ENCODE measurements at regions not wholly inside any gene's neighbourhood (a gene's known extent, or its start where the extent isn't known, plus 50 kb on each side); places are given as distances from the start of the nearest gene placed in this dataset.
A peak's percentile ranks its signal among the peaks of the same experiment; 100 is the strongest.

GRCh38 chr12:34107781-34108404 is 85.6 kb downstream of the ALG10 start:
- Histone ChIP-seq H3K9me3 (ENCODE audit: control insufficient read depth in 4 of 4, low read length in 3 of 4) (no peaks in the 10 kb centered on the region), H3K4me1 (ENCODE audit: control insufficient read depth in 4 of 4, insufficient read depth in 4 of 4, low read length in 3 of 4) (peaks cover 0 to 7% (median 6%) of the 10 kb centered on the region in 4 donors), H3K27me3 (ENCODE audit: control insufficient read depth in 4 of 4, insufficient read depth in 4 of 4, low read length in 3 of 4) (peaks cover 0 to 4% (median 0%) of the 10 kb centered on the region in 4 donors), H3K27ac (ENCODE audit: low read depth in 1 of 2, low read length in 2 of 2) (no peak overlapping the region), H3K36me3 (ENCODE audit: control insufficient read depth in 4 of 4, insufficient read depth in 3 of 4, low read depth in 1 of 4, low read length in 3 of 4) (no peaks in the 10 kb centered on the region), H3K4me3 (ENCODE audit: low read depth in 1 of 3, low read length in 3 of 3) (peak overlapping the region in 1 of 3 donors; percentile 47), H3K9ac (ENCODE audit: low read depth in 1 of 2, low read length in 2 of 2) (no peak overlapping the region)
- no peak for DNase-seq (ENCODE audit: low spot score)
- TF ChIP-seq TAF1 (conservative IDR thresholded peaks at IDR 0.05) (no peak), YY1 (IDR thresholded peaks at IDR 0.05) (no peak), RXRA (IDR thresholded peaks at IDR 0.05) (no peak), HNF4A (conservative IDR thresholded peaks at IDR 0.05) (no peak), CTCF (IDR thresholded peaks at IDR 0.05; ENCODE audit: low read depth, low read length, missing input control) (no peak), MAX (IDR thresholded peaks at IDR 0.05) (no peak), NR2F2 (IDR thresholded peaks at IDR 0.05) (no peak), ZBTB33 (IDR thresholded peaks at IDR 0.05) (no peak), ATF3 (IDR thresholded peaks at IDR 0.05) (no peak), FOXA1 (IDR thresholded peaks at IDR 0.05) (no peak), FOXA2 (IDR thresholded peaks at IDR 0.05) (no peak), HNF4G (IDR thresholded peaks at IDR 0.05) (no peak)
- 6% methylated on average over 66 of the region's 66 CpGs for WGBS

- no peak overlapping the region for H3K27ac ChIP-seq (ENCODE audit: low read depth in 1 of 2, low read length in 2 of 2)
- WGBS, result 21% methylated on average over 24 of the region's 24 CpGs
- DNase-seq (ENCODE audit: low spot score), result no peak
- peaks cover 0 to 7% (median 6%) of the 10 kb centered on the region in 4 donors for H3K4me1 ChIP-seq (ENCODE audit: control insufficient read depth in 4 of 4, insufficient read depth in 4 of 4, low read length in 3 of 4)
- no peaks in the 10 kb centered on the region for H3K36me3 ChIP-seq (ENCODE audit: control insufficient read depth in 4 of 4, insufficient read depth in 3 of 4, low read depth in 1 of 4, low read length in 3 of 4)
- H3K27me3 ChIP-seq (ENCODE audit: control insufficient read depth in 4 of 4, insufficient read depth in 4 of 4, low read length in 3 of 4), result peaks cover 0 to 4% (median 0%) of the 10 kb centered on the region in 4 donors
- no peak overlapping the region for H3K9ac ChIP-seq (ENCODE audit: low read depth in 1 of 2, low read length in 2 of 2)
- H3K9me3 ChIP-seq (ENCODE audit: control insufficient read depth in 4 of 4, low read length in 3 of 4), result no peaks in the 10 kb centered on the region
- H3K4me3 ChIP-seq (ENCODE audit: low read depth in 1 of 3, low read length in 3 of 3), result peak overlapping the region in 1 of 3 donors; percentile 47
- TF ChIP-seq HNF4G (IDR thresholded peaks at IDR 0.05) (no peak), REST (IDR thresholded peaks at IDR 0.05) (no peak), JUND (IDR thresholded peaks at IDR 0.05) (no peak), NR2F2 (IDR thresholded peaks at IDR 0.05) (no peak), SP1 (IDR thresholded peaks at IDR 0.05) (no peak), ATF3 (IDR thresholded peaks at IDR 0.05) (no peak), CTCF (IDR thresholded peaks at IDR 0.05; ENCODE audit: low read depth, low read length, missing input control) (no peak), YY1 (IDR thresholded peaks at IDR 0.05) (no peak), RXRA (IDR thresholded peaks at IDR 0.05) (no peak), RAD21 (IDR thresholded peaks at IDR 0.05) (no peak), TAF1 (conservative IDR thresholded peaks at IDR 0.05) (no peak), FOXA1 (IDR thresholded peaks at IDR 0.05) (no peak), EGR1 (IDR thresholded peaks at IDR 0.05; ENCODE audit: low read depth in 2 of 2) (no peak), GABPA (IDR thresholded peaks at IDR 0.05 in 1 of 2, conservative IDR thresholded peaks at IDR 0.05 in 1 of 2) (no peak), ZBTB33 (IDR thresholded peaks at IDR 0.05) (no peak)
Measured at GRCh38 chr12:34108405-34108803, 86.1 kb downstream of the ALG10 start.
